ENCODE measurements at regions not wholly inside any gene's neighbourhood (a gene's known extent, or its start where the extent isn't known, plus 50 kb on each side); places are given as distances from the start of the nearest gene placed in this dataset.

DNA sequence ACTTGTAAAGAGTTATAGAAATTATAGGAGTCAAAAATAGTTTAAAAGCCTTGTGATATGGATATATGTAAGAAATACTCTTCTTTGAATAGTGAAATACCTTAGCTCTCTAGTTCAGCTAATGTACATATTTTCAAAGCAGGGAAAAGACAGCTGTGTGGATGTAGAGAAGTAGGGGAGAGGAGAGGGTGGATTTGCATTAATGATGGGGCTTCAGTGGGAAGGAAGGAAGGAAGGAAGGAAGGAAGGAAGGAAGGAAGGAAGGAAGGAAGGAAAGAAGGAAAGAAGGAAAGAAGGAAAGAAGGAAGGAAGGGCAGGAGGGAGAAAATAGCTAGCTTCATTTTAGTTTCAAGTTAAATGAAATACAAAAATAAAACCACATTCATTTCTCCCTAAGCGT, 62.4 kb upstream of the RGS1 start:
- TF ChIP-seq, protein P1, sequence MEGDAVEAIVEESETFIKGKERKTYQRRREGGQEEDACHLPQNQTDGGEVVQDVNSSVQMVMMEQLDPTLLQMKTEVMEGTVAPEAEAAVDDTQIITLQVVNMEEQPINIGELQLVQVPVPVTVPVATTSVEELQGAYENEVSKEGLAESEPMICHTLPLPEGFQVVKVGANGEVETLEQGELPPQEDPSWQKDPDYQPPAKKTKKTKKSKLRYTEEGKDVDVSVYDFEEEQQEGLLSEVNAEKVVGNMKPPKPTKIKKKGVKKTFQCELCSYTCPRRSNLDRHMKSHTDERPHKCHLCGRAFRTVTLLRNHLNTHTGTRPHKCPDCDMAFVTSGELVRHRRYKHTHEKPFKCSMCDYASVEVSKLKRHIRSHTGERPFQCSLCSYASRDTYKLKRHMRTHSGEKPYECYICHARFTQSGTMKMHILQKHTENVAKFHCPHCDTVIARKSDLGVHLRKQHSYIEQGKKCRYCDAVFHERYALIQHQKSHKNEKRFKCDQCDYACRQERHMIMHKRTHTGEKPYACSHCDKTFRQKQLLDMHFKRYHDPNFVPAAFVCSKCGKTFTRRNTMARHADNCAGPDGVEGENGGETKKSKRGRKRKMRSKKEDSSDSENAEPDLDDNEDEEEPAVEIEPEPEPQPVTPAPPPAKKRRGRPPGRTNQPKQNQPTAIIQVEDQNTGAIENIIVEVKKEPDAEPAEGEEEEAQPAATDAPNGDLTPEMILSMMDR (IDR thresholded peaks at IDR 0.05): no peak
- no peak for TF ChIP-seq POLR2AphosphoS5 (IDR thresholded peaks at IDR 0.05)

All from stomach (tissue), 4 donors.